GM23338 (cell line): ENCODE measurements at regions not wholly inside any gene's neighbourhood (a gene's known extent, or its start where the extent isn't known, plus 50 kb on each side); places are given as distances from the start of the nearest gene placed in this dataset.

Experiments used
- CREB1 ChIP-seq: fragments of 250-450 bp; sonication (Bioruptor Pico); IDR thresholded peaks from 2 replicates; pipeline ENCODE4 v1.5.0; 2020; ENCODE audit warnings: low read depth, mild to moderate bottlenecking, moderate library complexity
- CTCF ChIP-seq, 2 experiments: fragments of 200-600 bp in 1 of 2; sonication (generic) in 1 of 2; conservative IDR thresholded peaks; 2 replicates each; pipeline versions ENCODE4 v1.5.1 to v1.6.1; 2016 to 2017; ENCODE audit warnings: antibody characterized with exemption in 2 of 2, low read depth in 2 of 2, mild to moderate bottlenecking in 2 of 2, moderate library complexity in 1 of 2
- EZH2 ChIP-seq: fragments of 200-600 bp; sonication (generic); IDR thresholded peaks from one replicate; pipeline ENCODE4 v1.8.0; 2017; ENCODE audit warnings: antibody characterized with exemption, mild to moderate bottlenecking, low read depth; ENCODE audit not compliant: unreplicated experiment
- EZH2phosphoT487 ChIP-seq: fragments of 200-600 bp; sonication (generic); IDR thresholded peaks from one replicate; pipeline ENCODE4 v1.8.1; 2018; ENCODE audit warnings: antibody characterized with exemption; ENCODE audit not compliant: unreplicated experiment
- JUNB ChIP-seq: IDR thresholded peaks from one replicate; pipeline ENCODE4 v1.6.1; 2016; ENCODE audit warnings: antibody characterized with exemption; ENCODE audit not compliant: unreplicated experiment
- STAT1 ChIP-seq: IDR thresholded peaks from one replicate; pipeline ENCODE4 v1.6.1; 2016; ENCODE audit warnings: antibody characterized with exemption; ENCODE audit not compliant: unreplicated experiment

- TF ChIP-seq CTCF (conservative IDR thresholded peaks at IDR 0.05; ENCODE audit: low read depth in 2 of 2) = no peak
- TF ChIP-seq STAT1 = no peak
- no peak for TF ChIP-seq CREB1
- no peak for TF ChIP-seq EZH2
- no peak for TF ChIP-seq EZH2phosphoT487
- TF ChIP-seq JUNB = no peak
Measured at GRCh38 chr5:157987259-157987658, 128.3 kb upstream of the CLINT1 start.
